Ramos (cell line): ENCODE measurements at regions not wholly inside any gene's neighbourhood (a gene's known extent, or its start where the extent isn't known, plus 50 kb on each side); places are given as distances from the start of the nearest gene placed in this dataset.

Experiments used
- in situ Hi-C: fragments of 300-500 bp; cut with MboI; formaldehyde crosslinking; loops from one replicate; pipeline ENCODE4 v1.14.3; 2022; ENCODE audit warnings: low sequenced_read_pairs; ENCODE audit not compliant: unreplicated experiment

GRCh38 chr6:145015739-145016558 lies 719.4 kb downstream of the EPM2A start:
- in situ Hi-C loops = no loop called here

GRCh38 chr6:145017051-145017450 lies 718.3 kb downstream of the EPM2A start:
- in situ Hi-C loops = no loop called here

- in situ Hi-C loops = no loop called here
These were observed 717.8 kb downstream of the EPM2A start for GRCh38 chr6:145017516-145017915.

- in situ Hi-C loops = no loop called here
These were observed 717.3 kb downstream of the EPM2A start for GRCh38 chr6:145018027-145018426.

- in situ Hi-C loops = no loop called here
These were observed 715.2 kb downstream of the EPM2A start for GRCh38 chr6:145020114-145020513.

GRCh38 chr6:145020543-145020942 lies 714.8 kb downstream of the EPM2A start:
- in situ Hi-C loops = no loop called here

- in situ Hi-C loops = no loop called here
These were observed 713.0 kb downstream of the EPM2A start for GRCh38 chr6:145022199-145022796.

- in situ Hi-C loops = no loop called here
These were observed 712.1 kb downstream of the EPM2A start for GRCh38 chr6:145023116-145023726.

GRCh38 chr6:145025488-145025887 lies 709.8 kb downstream of the EPM2A start:
- in situ Hi-C loops = no loop called here

GRCh38 chr6:145026267-145026679 lies 709.0 kb downstream of the EPM2A start:
- in situ Hi-C loops = no loop called here

GRCh38 chr6:145028144-145028818 lies 707.0 kb downstream of the EPM2A start:
- in situ Hi-C loops = no loop called here

GRCh38 chr6:145031001-145031400 lies 704.3 kb downstream of the EPM2A start:
- in situ Hi-C loops = no loop called here

GRCh38 chr6:145031962-145032361 lies 703.4 kb downstream of the EPM2A start:
- in situ Hi-C loops = no loop called here

- in situ Hi-C loops = no loop called here
These were observed 702.7 kb downstream of the EPM2A start for GRCh38 chr6:145032562-145033145.

GRCh38 chr6:145034664-145035063 lies 700.7 kb downstream of the EPM2A start:
- in situ Hi-C loops = no loop called here

- in situ Hi-C loops = no loop called here
These were observed 699.1 kb downstream of the EPM2A start for GRCh38 chr6:145036236-145036635.

GRCh38 chr6:145036848-145037567 lies 698.3 kb downstream of the EPM2A start:
- in situ Hi-C loops = no loop called here

- in situ Hi-C loops = no loop called here
These were observed 692.8 kb downstream of the EPM2A start for GRCh38 chr6:145042559-145042958.

GRCh38 chr6:145043926-145044500 lies 691.3 kb downstream of the EPM2A start:
- in situ Hi-C loops = no loop called here
